Panc1 (cell line): ENCODE measurements at regions not wholly inside any gene's neighbourhood (a gene's known extent, or its start where the extent isn't known, plus 50 kb on each side); places are given as distances from the start of the nearest gene placed in this dataset.

ENCODE experiments used
- ATAC-seq: fragments of 200-7000 bp; cut with Tn5 transposase; 2 replicates; pipeline ENCODE4 v1.9.1; 2020; ENCODE audit warnings: mild to moderate bottlenecking, moderate library complexity
- BruUV-seq: library from RNA; stranded (reverse); fragments of 400-500 nt; replicated peaks from 2 replicates; lab custom pipeline; 2021; lab: Mats Ljungman, UMichigan
- CTCF ChIA-PET: fragments of 300-600 bp; sonication (Branson Sonifier 250); formaldehyde crosslinking; loops from one replicate; lab custom pipeline; 2022; ENCODE audit warnings: antibody characterized with exemption; lab: Charles Lee
- POLR2A ChIA-PET: fragments of 300-600 bp; sonication (Branson Sonifier 250); formaldehyde crosslinking; loops from one replicate; lab custom pipeline; 2022; ENCODE audit warnings: antibody characterized with exemption; lab: Charles Lee
- DNase-seq: peaks from one replicate; pipeline ENCODE4 v3.0.0-alpha.2; 2010; ENCODE audit warnings: low read depth, low spot score
- H3K27ac ChIP-seq: 2 replicates; pipeline ENCODE4 v1.5.1; 2011; ENCODE audit warnings: mild to moderate bottlenecking, low read length, inconsistent platforms
- H3K27me3 ChIP-seq: fragments of 200-500 bp; sonication (Bioruptor generic); 2 replicates; pipeline ENCODE4 v1.6.0; 2014; ENCODE audit warnings: low read length, inconsistent platforms; ENCODE audit not compliant: control insufficient read depth, insufficient read depth
- H3K36me3 ChIP-seq: fragments of 200-500 bp; sonication (Bioruptor generic); 2 replicates; pipeline ENCODE4 v1.5.1; 2014; ENCODE audit warnings: inconsistent platforms, mild to moderate bottlenecking, low read length, moderate library complexity; ENCODE audit not compliant: control insufficient read depth, insufficient read depth
- H3K4me1 ChIP-seq: 2 replicates; pipeline ENCODE4 v1.5.1; 2011; ENCODE audit warnings: inconsistent platforms, mild to moderate bottlenecking, low read length, moderate library complexity; ENCODE audit not compliant: control insufficient read depth, insufficient read depth
- H3K4me3 ChIP-seq, 2 experiments: 2 replicates each; pipeline ENCODE4 v1.5.1; 2011 to 2012; ENCODE audit warnings: low read depth in 2 of 2, low read length in 2 of 2, mild to moderate bottlenecking in 2 of 2, inconsistent platforms in 1 of 2, moderate library complexity in 1 of 2
- H3K9me3 ChIP-seq: fragments of 200-500 bp; sonication (Bioruptor generic); 2 replicates; pipeline ENCODE4 v1.5.1; 2014; ENCODE audit warnings: low read depth, mild to moderate bottlenecking, inconsistent platforms, low read length, moderate library complexity; ENCODE audit not compliant: control insufficient read depth, insufficient read depth
- CTCF ChIP-seq: fragments of 450-650 bp; IDR thresholded peaks from 2 replicates; pipeline ENCODE4 v1.5.1; 2017; ENCODE audit warnings: mild to moderate bottlenecking
- POLR2AphosphoS5 ChIP-seq: IDR thresholded peaks from 2 replicates; pipeline ENCODE4 v1.6.1; 2012; ENCODE audit warnings: mild to moderate bottlenecking, low read depth, low read length, moderate library complexity
- REST ChIP-seq, 2 experiments: IDR thresholded peaks; 2 replicates each; pipeline ENCODE4 v1.6.1; 2011 to 2012; ENCODE audit warnings: low read depth in 2 of 2, control low read depth in 1 of 2, low read length in 1 of 2, mild to moderate bottlenecking in 1 of 2, moderate library complexity in 1 of 2; ENCODE audit not compliant: insufficient read depth in 1 of 2
- in situ Hi-C: cut with HindIII; loops from 2 replicates; pipeline ENCODE4 v1.10.0; 2016; ENCODE audit warnings: low sequenced_read_pairs, low pct_unique_long_range_greater_than_20kb
- intact Hi-C: fragments of 100-400 bp; cut with micrococcal nuclease; formaldehyde crosslinking; loops from one replicate; pipeline ENCODE4 v1.10.0; 2022; ENCODE audit not compliant: unreplicated experiment

GRCh38 chr2:219736209-219736608 is 108.8 kb downstream of the SLC4A3 start:
- in situ Hi-C loops: no loop called here
- ATAC-seq: peak; percentile 71

GRCh38 chr2:219737270-219737691 is 109.9 kb downstream of the SLC4A3 start:
- POLR2A ChIA-PET: no interaction called here
- in situ Hi-C loops: no loop called here
- no peak overlapping the region for H3K4me3 ChIP-seq
- H3K9me3 ChIP-seq: no peaks in the 10 kb centered on the region
- TF ChIP-seq CTCF: peak; percentile 67
- TF ChIP-seq REST (IDR thresholded peaks at IDR 0.05; ENCODE audit: insufficient read depth in 1 of 2, low read depth in 2 of 2, low read length in 1 of 2): no peak
- CTCF ChIA-PET: interaction anchor here (1.8 kb wide), 1 partner anchor 99 kb away, joined by 4 read pairs; no protein-coding TSS in a partner anchor
- H3K36me3 ChIP-seq: no peaks in the 10 kb centered on the region
- no TSS peak for BruUV-seq
- no peak overlapping the region for H3K27ac ChIP-seq
- H3K4me1 ChIP-seq: no peaks in the 10 kb centered on the region
- H3K27me3 ChIP-seq: no peaks in the 10 kb centered on the region
- DNase-seq: no peak
- intact Hi-C loops: loop anchor here (5.0 kb wide), 2 partner anchors 100 to 1835 kb away; partner anchors contain the start of gene EPHA4
- peak; percentile 83 for ATAC-seq

More at GRCh38 chr2:219736209-219736608, 108.8 kb downstream of the SLC4A3 start:
- no peaks in the 10 kb centered on the region for H3K36me3 ChIP-seq
- intact Hi-C loops: loop anchor here (5.0 kb wide), 2 partner anchors 101 to 1836 kb away; partner anchors contain the start of gene EPHA4
- no peaks in the 10 kb centered on the region for H3K4me1 ChIP-seq
- BruUV-seq: no TSS peak
- H3K27ac ChIP-seq: no peak overlapping the region
- POLR2A ChIA-PET: no interaction called here
- CTCF ChIA-PET: interaction anchor here (1.2 to 1.8 kb wide), 2 partner anchors 100 to 1837 kb away, joined by 3 to 4 read pairs; no protein-coding TSS in a partner anchor
- no peak overlapping the region for H3K4me3 ChIP-seq
- no peaks in the 10 kb centered on the region for H3K9me3 ChIP-seq
- peak; percentile 15 for DNase-seq
- 0 out of 2 replicates have a peak, but pooled peaks cover 2% of the 10 kb centered on the region for H3K27me3 ChIP-seq
- TF ChIP-seq CTCF: peak; percentile 59; the same call in 1 of the 2 replicates
- TF ChIP-seq POLR2AphosphoS5: no peak
- TF ChIP-seq REST (IDR thresholded peaks at IDR 0.05; ENCODE audit: insufficient read depth in 1 of 2, low read depth in 2 of 2, low read length in 1 of 2): no peak
